Right lobe of liver (tissue), 4 donors: ENCODE measurements at regions not wholly inside any gene's neighbourhood (a gene's known extent, or its start where the extent isn't known, plus 50 kb on each side); places are given as distances from the start of the nearest gene placed in this dataset.

ENCODE experiments used
- POLR2A ChIP-seq: fragments of 450-650 bp; IDR thresholded peaks from one replicate; pipeline ENCODE4 v1.6.1; 2017; ENCODE audit warnings: antibody characterized with exemption, mild to moderate bottlenecking
- TF ChIP-seq, protein P1 (sequence below), 4 donors: fragments of 200-600 bp in 3 of 4; fragments of 450-650 bp in 1 of 4; IDR thresholded peaks; one replicate each; pipeline versions ENCODE4 v1.5.1 to v1.8.0; 2016 to 2022; ENCODE audit warnings: antibody characterized with exemption in 4 of 4, mild to moderate bottlenecking in 2 of 4
- donor health status: DM: no; HTN: no; CAD: no.
- donor health status: DM: no; HTN: no; CAD: no.
- donor health status: DM: no; HTN: yes; CAD: no.

DNA sequence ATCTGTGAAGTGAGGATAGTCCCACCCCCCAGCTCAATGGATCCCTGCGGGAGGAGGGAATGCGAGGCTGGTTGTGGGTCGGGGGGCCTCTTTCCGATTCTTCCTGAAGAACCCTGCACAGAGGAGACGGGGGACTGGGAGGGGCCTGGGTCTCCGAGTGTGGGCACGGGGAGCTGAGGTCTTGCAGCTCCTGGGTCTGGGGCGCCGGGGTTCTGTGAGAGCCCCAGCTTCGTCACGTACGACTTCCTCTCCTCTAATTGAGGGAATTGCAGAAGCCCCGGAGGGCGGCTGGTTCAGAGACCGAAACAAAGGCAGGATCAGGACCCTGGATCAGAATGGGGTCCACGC lies 66.6 kb downstream of the DIO3 start:
- TF ChIP-seq, protein P1, sequence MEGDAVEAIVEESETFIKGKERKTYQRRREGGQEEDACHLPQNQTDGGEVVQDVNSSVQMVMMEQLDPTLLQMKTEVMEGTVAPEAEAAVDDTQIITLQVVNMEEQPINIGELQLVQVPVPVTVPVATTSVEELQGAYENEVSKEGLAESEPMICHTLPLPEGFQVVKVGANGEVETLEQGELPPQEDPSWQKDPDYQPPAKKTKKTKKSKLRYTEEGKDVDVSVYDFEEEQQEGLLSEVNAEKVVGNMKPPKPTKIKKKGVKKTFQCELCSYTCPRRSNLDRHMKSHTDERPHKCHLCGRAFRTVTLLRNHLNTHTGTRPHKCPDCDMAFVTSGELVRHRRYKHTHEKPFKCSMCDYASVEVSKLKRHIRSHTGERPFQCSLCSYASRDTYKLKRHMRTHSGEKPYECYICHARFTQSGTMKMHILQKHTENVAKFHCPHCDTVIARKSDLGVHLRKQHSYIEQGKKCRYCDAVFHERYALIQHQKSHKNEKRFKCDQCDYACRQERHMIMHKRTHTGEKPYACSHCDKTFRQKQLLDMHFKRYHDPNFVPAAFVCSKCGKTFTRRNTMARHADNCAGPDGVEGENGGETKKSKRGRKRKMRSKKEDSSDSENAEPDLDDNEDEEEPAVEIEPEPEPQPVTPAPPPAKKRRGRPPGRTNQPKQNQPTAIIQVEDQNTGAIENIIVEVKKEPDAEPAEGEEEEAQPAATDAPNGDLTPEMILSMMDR (IDR thresholded peaks at IDR 0.05) = no peak
- TF ChIP-seq POLR2A = no peak
